Liver (tissue), 8 donors: ENCODE measurements at regions not wholly inside any gene's neighbourhood (a gene's known extent, or its start where the extent isn't known, plus 50 kb on each side); places are given as distances from the start of the nearest gene placed in this dataset.

ENCODE experiments used
- DNase-seq: peaks from one replicate; pipeline ENCODE4 v3.0.0-alpha.2; 2017; ENCODE audit warnings: low spot score
- H3K27ac ChIP-seq, 2 donors: one replicate each; pipeline ENCODE4 v1.7.0; 2013; ENCODE audit warnings: inconsistent platforms in 2 of 2, low read length in 2 of 2, control low read depth in 1 of 2, low read depth in 1 of 2, mild to moderate bottlenecking in 1 of 2
- H3K27me3 ChIP-seq, 4 donors: one replicate each; pipeline versions ENCODE4 v1.6.1 to v1.7.0; 2013; ENCODE audit warnings: low read length in 3 of 4, inconsistent platforms in 1 of 4, mild to moderate bottlenecking in 1 of 4, moderate library complexity in 1 of 4; ENCODE audit not compliant: control insufficient read depth in 4 of 4, insufficient read depth in 4 of 4
- H3K36me3 ChIP-seq, 4 donors: one replicate each; pipeline versions ENCODE4 v1.6.1 to v1.7.0; 2013; ENCODE audit warnings: low read length in 3 of 4, mild to moderate bottlenecking in 3 of 4, low read depth in 1 of 4, moderate library complexity in 1 of 4; ENCODE audit not compliant: control insufficient read depth in 4 of 4, insufficient read depth in 3 of 4
- H3K4me1 ChIP-seq, 4 donors: one replicate each; pipeline versions ENCODE4 v1.6.1 to v1.7.0; 2013; ENCODE audit warnings: low read length in 3 of 4, mild to moderate bottlenecking in 3 of 4, moderate library complexity in 1 of 4; ENCODE audit not compliant: control insufficient read depth in 4 of 4, insufficient read depth in 4 of 4
- H3K4me3 ChIP-seq, 3 donors: one replicate each; pipeline versions ENCODE4 v1.6.1 to v1.7.0; 2013; ENCODE audit warnings: low read length in 3 of 3, control low read depth in 1 of 3, low read depth in 1 of 3, mild to moderate bottlenecking in 1 of 3
- H3K9ac ChIP-seq, 2 donors: one replicate each; pipeline ENCODE4 v1.7.0; 2013; ENCODE audit warnings: low read length in 2 of 2, mild to moderate bottlenecking in 2 of 2, moderate library complexity in 2 of 2, control low read depth in 1 of 2, low read depth in 1 of 2
- H3K9me3 ChIP-seq, 4 donors: one replicate each; pipeline versions ENCODE4 v1.6.1 to v1.7.0; 2013; ENCODE audit warnings: low read length in 3 of 4; ENCODE audit not compliant: control insufficient read depth in 4 of 4
- CTCF ChIP-seq: fragments of 150-350 bp; IDR thresholded peaks from 2 replicates; pipeline ENCODE4 v1.5.1; 2017; ENCODE audit warnings: improper control_type of control experiment, low read depth, low read length; ENCODE audit not compliant: missing input control
- EGR1 ChIP-seq, 2 donors: IDR thresholded peaks; 2 replicates each; pipeline ENCODE4 v1.6.1; 2016 to 2018; ENCODE audit warnings: antibody characterized with exemption in 2 of 2, low read depth in 2 of 2
- FOXA1 ChIP-seq: IDR thresholded peaks from 2 replicates; pipeline ENCODE4 v1.6.1; 2016; ENCODE audit warnings: antibody characterized with exemption
- FOXA2 ChIP-seq: IDR thresholded peaks from 2 replicates; pipeline ENCODE4 v1.6.1; 2016; ENCODE audit warnings: antibody characterized with exemption
- GABPA ChIP-seq, 2 donors: IDR thresholded peaks in 1 of 2; conservative IDR thresholded peaks in 1 of 2; 2 replicates each; pipeline ENCODE4 v1.6.1; 2016; ENCODE audit warnings: antibody characterized with exemption in 2 of 2, mild to moderate bottlenecking in 1 of 2, moderate library complexity in 1 of 2
- HNF4A ChIP-seq, 2 donors: conservative IDR thresholded peaks; 2 replicates each; pipeline ENCODE4 v1.6.1; 2016; ENCODE audit warnings: antibody characterized with exemption in 2 of 2, mild to moderate bottlenecking in 2 of 2
- JUND ChIP-seq, 2 donors: IDR thresholded peaks; 2 replicates each; pipeline ENCODE4 v1.6.1; 2016; ENCODE audit warnings: antibody characterized with exemption in 2 of 2
- MAX ChIP-seq: IDR thresholded peaks from 2 replicates; pipeline ENCODE4 v1.6.1; 2016; ENCODE audit warnings: antibody characterized with exemption
- NR2F2 ChIP-seq: IDR thresholded peaks from 2 replicates; pipeline ENCODE4 v1.6.1; 2016; ENCODE audit warnings: antibody characterized with exemption
- RAD21 ChIP-seq, 2 donors: IDR thresholded peaks; 2 replicates each; pipeline ENCODE4 v1.6.1; 2016; ENCODE audit warnings: antibody characterized with exemption in 2 of 2, mild to moderate bottlenecking in 2 of 2
- REST ChIP-seq: IDR thresholded peaks from 2 replicates; pipeline ENCODE4 v1.6.1; 2016; ENCODE audit warnings: antibody characterized with exemption, mild to moderate bottlenecking
- RXRA ChIP-seq, 2 donors: IDR thresholded peaks; 2 replicates each; pipeline ENCODE4 v1.6.1; 2017 to 2018; ENCODE audit warnings: antibody characterized with exemption in 2 of 2, mild to moderate bottlenecking in 1 of 2
- SP1 ChIP-seq: IDR thresholded peaks from 2 replicates; pipeline ENCODE4 v1.6.1; 2018; ENCODE audit warnings: antibody characterized with exemption, mild to moderate bottlenecking
- TAF1 ChIP-seq: conservative IDR thresholded peaks from 2 replicates; pipeline ENCODE4 v1.6.1; 2016; ENCODE audit warnings: antibody characterized with exemption, mild to moderate bottlenecking
- YY1 ChIP-seq: IDR thresholded peaks from 2 replicates; pipeline ENCODE4 v1.6.1; 2016; ENCODE audit warnings: antibody characterized with exemption, mild to moderate bottlenecking
- WGBS: extraction: QIAGEN DNeasy Blood & Tissue Kit; methylation state at CpG from one replicate; pipeline ENCODE4 v1.1.7; 2013; 5-methylcytosine and 5-hydroxymethylcytosine counted together
- TF ChIP-seq, protein P1 (sequence below): IDR thresholded peaks from 2 replicates; pipeline ENCODE4 v1.6.1; 2016; ENCODE audit warnings: antibody characterized with exemption
- donor health status: healthy.
- donor health status: healthy.
- donor health status: healthy.
- donor health status: healthy.
- donor health status: healthy.

GRCh38 chr5:122718611-122719010 lies 56.3 kb upstream of the SNX2 start (continued):
- TF ChIP-seq CTCF (no peak), NR2F2 (no peak), TAF1 (no peak), SP1 (no peak), RAD21 (IDR thresholded peaks at IDR 0.05) (no peak), YY1 (no peak)

DNA sequence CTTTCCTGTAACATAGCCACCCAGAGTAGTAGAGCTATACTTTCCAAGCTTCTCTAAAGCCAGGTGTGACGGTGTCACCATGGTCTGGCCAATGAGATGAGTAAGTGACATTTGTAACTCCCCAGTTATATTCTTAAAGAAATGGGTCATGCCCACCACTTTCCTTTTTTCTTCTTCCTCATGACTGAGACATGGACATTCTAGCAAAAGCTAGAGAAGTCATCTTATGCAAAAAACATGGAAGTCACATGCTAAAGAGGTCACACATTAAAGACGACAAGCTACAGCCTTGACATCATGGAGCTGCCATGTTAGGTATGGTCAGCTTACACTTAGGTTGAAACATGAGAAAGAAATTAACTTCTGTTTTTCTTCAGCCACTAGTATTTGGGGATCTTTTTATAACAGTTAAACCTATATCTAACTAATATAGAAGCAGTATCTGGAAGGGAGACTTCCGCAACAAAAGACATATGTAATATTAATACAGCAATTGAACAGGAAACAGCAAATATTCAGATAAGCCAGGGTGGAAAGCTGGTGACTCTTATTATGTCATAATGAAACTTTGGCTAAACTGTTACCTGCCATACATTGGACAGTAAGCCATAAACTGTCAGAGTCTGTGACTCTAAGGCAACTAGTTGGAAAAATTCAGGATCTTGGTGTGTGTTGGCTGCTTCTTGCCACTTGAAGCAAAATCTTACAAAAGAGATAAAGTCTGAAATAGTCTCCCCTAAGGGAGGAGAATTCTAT lies 54.7 kb upstream of the SNX2 start:
- H3K27me3 ChIP-seq = no peaks in the 10 kb centered on the region
- H3K9ac ChIP-seq = no peak overlapping the region
- TF ChIP-seq EGR1 (IDR thresholded peaks at IDR 0.05; ENCODE audit: low read depth in 2 of 2) = no peak
- no peak for TF ChIP-seq SP1
- TF ChIP-seq RAD21 (IDR thresholded peaks at IDR 0.05) = no peak
- no peak for TF ChIP-seq JUND (IDR thresholded peaks at IDR 0.05)
- TF ChIP-seq FOXA1 = no peak
- no peak for TF ChIP-seq NR2F2
- TF ChIP-seq YY1 = no peak
- no peak for TF ChIP-seq CTCF
- no peak for TF ChIP-seq MAX
- TF ChIP-seq HNF4A (conservative IDR thresholded peaks at IDR 0.05) = no peak
- TF ChIP-seq TAF1 = no peak
- TF ChIP-seq, protein P1, sequence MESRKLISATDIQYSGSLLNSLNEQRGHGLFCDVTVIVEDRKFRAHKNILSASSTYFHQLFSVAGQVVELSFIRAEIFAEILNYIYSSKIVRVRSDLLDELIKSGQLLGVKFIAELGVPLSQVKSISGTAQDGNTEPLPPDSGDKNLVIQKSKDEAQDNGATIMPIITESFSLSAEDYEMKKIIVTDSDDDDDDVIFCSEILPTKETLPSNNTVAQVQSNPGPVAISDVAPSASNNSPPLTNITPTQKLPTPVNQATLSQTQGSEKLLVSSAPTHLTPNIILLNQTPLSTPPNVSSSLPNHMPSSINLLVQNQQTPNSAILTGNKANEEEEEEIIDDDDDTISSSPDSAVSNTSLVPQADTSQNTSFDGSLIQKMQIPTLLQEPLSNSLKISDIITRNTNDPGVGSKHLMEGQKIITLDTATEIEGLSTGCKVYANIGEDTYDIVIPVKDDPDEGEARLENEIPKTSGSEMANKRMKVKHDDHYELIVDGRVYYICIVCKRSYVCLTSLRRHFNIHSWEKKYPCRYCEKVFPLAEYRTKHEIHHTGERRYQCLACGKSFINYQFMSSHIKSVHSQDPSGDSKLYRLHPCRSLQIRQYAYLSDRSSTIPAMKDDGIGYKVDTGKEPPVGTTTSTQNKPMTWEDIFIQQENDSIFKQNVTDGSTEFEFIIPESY = no peak
- TF ChIP-seq GABPA (IDR thresholded peaks at IDR 0.05 in 1 of 2, conservative IDR thresholded peaks at IDR 0.05 in 1 of 2) = no peak
- H3K4me1 ChIP-seq = no peaks in the 10 kb centered on the region
- DNase-seq = no peak
- 92% methylated on average over 3 of the region's 3 CpGs for WGBS
- H3K4me3 ChIP-seq = no peak overlapping the region
- H3K9me3 ChIP-seq = no peaks in the 10 kb centered on the region
- no peaks in the 10 kb centered on the region for H3K36me3 ChIP-seq
- no peak overlapping the region for H3K27ac ChIP-seq

GRCh38 chr5:122721127-122721526 lies 53.8 kb upstream of the SNX2 start:
- H3K27ac ChIP-seq = no peak overlapping the region
- TF ChIP-seq JUND (IDR thresholded peaks at IDR 0.05) = no peak
- no peak for TF ChIP-seq RXRA (IDR thresholded peaks at IDR 0.05)
- TF ChIP-seq FOXA1 = no peak
- TF ChIP-seq CTCF = no peak
- TF ChIP-seq FOXA2 = no peak
- TF ChIP-seq REST = no peak
- DNase-seq = no peak
- H3K4me1 ChIP-seq = no peaks in the 10 kb centered on the region
- no peak overlapping the region for H3K4me3 ChIP-seq
- 89% methylated on average over 3 of the region's 3 CpGs for WGBS
- H3K9ac ChIP-seq = no peak overlapping the region
- no peaks in the 10 kb centered on the region for H3K27me3 ChIP-seq
- H3K9me3 ChIP-seq = no peaks in the 10 kb centered on the region
- H3K36me3 ChIP-seq = no peaks in the 10 kb centered on the region
